ENCODE measurements at regions not wholly inside any gene's neighbourhood (a gene's known extent, or its start where the extent isn't known, plus 50 kb on each side); places are given as distances from the start of the nearest gene placed in this dataset.

DNA sequence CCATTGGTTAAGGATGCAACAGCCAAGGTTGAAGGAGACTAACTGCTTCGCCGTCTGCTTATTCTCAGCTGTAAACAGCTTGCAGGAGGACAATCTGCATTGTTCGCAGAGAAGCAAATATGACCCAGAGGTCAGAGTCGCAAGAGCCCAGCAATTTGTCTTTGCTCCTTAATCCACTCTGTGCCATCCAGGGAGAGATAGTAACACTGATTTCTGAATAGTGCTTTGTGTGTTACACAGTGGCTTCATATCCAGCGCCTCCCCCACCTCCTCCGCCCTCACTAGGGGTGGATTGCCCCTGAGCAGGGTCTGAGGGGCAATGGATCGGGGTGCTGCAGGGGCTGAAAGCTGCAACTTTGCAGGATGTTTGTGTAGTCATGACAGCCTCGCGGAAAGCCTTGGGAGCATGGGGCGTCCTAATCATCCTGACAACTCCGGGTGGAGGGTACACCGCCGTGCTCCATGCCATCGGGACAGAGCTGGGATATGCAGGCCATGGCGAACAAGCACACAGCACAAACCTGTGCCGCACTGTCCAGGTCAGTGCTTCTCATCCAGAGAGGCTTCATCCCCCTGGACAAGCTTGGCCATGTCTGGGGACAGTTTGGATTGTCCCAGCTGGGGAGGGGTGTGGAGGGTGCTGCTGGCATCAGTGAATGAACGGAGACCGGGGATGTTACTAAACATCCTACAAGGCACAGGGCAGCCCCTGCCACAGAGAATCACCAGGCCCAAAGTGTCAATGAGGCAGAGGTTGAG, 103.1 kb upstream of the INSIG1 start:
- H3K4me3 Mint-ChIP-seq, result no peak overlapping the region
- peaks cover 4 to 7% of the 10 kb centered on the region in 2 donors for H3K9me3 Mint-ChIP-seq
- H3K4me1 ChIP-seq (ENCODE audit: control insufficient read depth, insufficient read depth, low read length), result peaks cover 3% of the 10 kb centered on the region
- peaks cover 5% of the 10 kb centered on the region in 2 donors for H3K4me1 Mint-ChIP-seq
- H3K4me3 ChIP-seq (ENCODE audit: low read length), result no peak overlapping the region
- intact Hi-C loops (cut with micrococcal nuclease), result loop anchor here (5.0 kb wide), 2 partner anchors 103 to 267 kb away; partner anchors contain the start of gene INSIG1
- peaks cover 14 to 41% of the 10 kb centered on the region in 2 donors for H3K27me3 Mint-ChIP-seq (ENCODE audit: low read depth in 2 of 2)
- peaks cover 5% of the 10 kb centered on the region for H3K9me3 ChIP-seq (ENCODE audit: control insufficient read depth, insufficient read depth, low read length)
- WGBS (ENCODE audit: insufficient coverage), result 96% methylated on average over 18 of the region's 18 CpGs
- no peak for DNase-seq
- no peak overlapping the region for H3K27ac Mint-ChIP-seq
- no peak overlapping the region for H3K27ac ChIP-seq (ENCODE audit: low read length)
- H3K36me3 Mint-ChIP-seq, result peaks cover 11% of the 10 kb centered on the region
- TF ChIP-seq, protein P1, sequence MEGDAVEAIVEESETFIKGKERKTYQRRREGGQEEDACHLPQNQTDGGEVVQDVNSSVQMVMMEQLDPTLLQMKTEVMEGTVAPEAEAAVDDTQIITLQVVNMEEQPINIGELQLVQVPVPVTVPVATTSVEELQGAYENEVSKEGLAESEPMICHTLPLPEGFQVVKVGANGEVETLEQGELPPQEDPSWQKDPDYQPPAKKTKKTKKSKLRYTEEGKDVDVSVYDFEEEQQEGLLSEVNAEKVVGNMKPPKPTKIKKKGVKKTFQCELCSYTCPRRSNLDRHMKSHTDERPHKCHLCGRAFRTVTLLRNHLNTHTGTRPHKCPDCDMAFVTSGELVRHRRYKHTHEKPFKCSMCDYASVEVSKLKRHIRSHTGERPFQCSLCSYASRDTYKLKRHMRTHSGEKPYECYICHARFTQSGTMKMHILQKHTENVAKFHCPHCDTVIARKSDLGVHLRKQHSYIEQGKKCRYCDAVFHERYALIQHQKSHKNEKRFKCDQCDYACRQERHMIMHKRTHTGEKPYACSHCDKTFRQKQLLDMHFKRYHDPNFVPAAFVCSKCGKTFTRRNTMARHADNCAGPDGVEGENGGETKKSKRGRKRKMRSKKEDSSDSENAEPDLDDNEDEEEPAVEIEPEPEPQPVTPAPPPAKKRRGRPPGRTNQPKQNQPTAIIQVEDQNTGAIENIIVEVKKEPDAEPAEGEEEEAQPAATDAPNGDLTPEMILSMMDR (IDR thresholded peaks at IDR 0.05), result no peak
- H3K27me3 ChIP-seq (ENCODE audit: control insufficient read depth, insufficient read depth, low read length), result no peaks in the 10 kb centered on the region
- no peaks in the 10 kb centered on the region for H3K36me3 ChIP-seq (ENCODE audit: control insufficient read depth, insufficient read depth, low read length)
- no peak for ATAC-seq

DNA sequence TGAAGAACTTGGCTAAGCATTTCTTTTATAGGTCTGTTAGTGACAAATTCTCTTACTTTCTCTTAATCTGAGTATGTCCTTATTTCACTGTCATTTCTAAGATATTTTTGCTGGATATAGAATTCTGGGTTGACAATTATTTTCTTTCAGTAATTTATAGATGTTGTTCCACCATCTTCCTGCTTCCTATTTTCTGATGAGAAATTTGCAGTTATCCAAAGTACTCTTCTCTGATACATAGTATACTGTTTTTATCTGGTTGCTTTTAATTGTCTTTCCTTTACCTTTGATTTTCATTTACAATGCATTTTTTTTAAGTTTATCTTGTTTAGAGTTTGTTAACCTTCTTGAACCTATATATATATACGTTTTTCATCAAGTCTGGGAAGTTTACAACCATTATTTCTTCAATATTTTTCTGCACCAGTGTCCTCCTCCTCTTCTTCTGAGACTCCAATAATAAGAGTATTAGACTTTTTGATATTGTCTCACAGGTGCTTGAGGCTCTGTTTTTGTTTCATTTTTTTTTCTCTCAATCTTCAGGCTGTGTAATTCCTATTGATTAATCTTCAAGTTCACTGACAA, 101.6 kb upstream of the INSIG1 start:
- TF ChIP-seq, protein P1 (IDR thresholded peaks at IDR 0.05), result no peak
- WGBS (ENCODE audit: insufficient coverage), result no CpG with 5 or more reads among the region's 1 CpG
- Mint-ChIP-seq H3K36me3 (peaks cover 11% of the 10 kb centered on the region), H3K27me3 (ENCODE audit: low read depth in 2 of 2) (peaks cover 8 to 34% of the 10 kb centered on the region in 2 donors), H3K4me3 (no peak overlapping the region), H3K9me3 (peaks cover 4 to 7% of the 10 kb centered on the region in 2 donors), H3K4me1 (no peaks in the 10 kb centered on the region), H3K27ac (no peak overlapping the region)
- Histone ChIP-seq H3K9me3 (ENCODE audit: control insufficient read depth, insufficient read depth, low read length) (peaks cover 5% of the 10 kb centered on the region), H3K4me3 (ENCODE audit: low read length) (no peak overlapping the region), H3K27ac (ENCODE audit: low read length) (no peak overlapping the region), H3K4me1 (ENCODE audit: control insufficient read depth, insufficient read depth, low read length) (no peaks in the 10 kb centered on the region), H3K36me3 (ENCODE audit: control insufficient read depth, insufficient read depth, low read length) (no peaks in the 10 kb centered on the region), H3K27me3 (ENCODE audit: control insufficient read depth, insufficient read depth, low read length) (no peaks in the 10 kb centered on the region)
- ATAC-seq (no peak), DNase-seq (no peak)
- intact Hi-C loops (cut with micrococcal nuclease), result no loop called here

DNA sequence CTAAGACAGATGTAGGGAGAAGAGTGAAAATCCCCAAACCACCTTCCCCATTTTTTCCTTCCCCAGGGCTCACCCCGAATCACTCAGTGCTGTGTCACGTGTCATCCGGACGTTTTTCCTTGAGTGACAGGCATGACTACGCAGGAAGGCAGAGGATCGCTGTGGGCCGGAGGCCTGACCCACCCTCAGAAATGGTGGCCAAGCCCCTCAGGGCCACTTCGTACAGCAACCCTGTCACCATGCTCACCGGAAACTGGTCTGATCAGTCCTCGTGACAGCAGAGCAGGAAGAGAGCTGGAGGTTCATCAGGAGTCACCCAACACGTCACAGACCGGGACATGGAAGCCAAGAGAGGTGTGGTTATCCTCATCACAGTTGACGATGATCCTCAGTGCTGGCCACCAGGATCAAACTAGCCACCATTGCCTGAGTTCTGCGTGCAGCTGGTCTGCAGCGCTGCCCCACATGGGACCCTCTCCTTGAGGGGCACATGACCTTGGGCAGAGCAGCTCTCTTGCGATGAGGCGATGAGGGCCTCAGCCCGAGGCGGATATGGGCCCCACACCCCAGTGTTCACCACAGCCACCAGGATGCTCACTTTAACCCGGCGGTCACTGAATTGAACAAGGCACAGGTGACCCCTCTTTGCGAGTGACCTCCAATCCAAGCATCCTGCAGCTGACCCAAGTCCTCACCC, 99.3 kb upstream of the INSIG1 start:
- Histone ChIP-seq H3K27me3 (ENCODE audit: control insufficient read depth, insufficient read depth, low read length) (no peaks in the 10 kb centered on the region), H3K27ac (ENCODE audit: low read length) (no peak overlapping the region), H3K36me3 (ENCODE audit: control insufficient read depth, insufficient read depth, low read length) (no peaks in the 10 kb centered on the region), H3K4me1 (ENCODE audit: control insufficient read depth, insufficient read depth, low read length) (no peaks in the 10 kb centered on the region), H3K4me3 (ENCODE audit: low read length) (no peak overlapping the region), H3K9me3 (ENCODE audit: control insufficient read depth, insufficient read depth, low read length) (peaks cover 5% of the 10 kb centered on the region)
- ATAC-seq (no peak), DNase-seq (no peak)
- no peaks in the 10 kb centered on the region for H3K4me1 Mint-ChIP-seq
- peaks cover 0 to 19% of the 10 kb centered on the region in 2 donors for H3K27me3 Mint-ChIP-seq (ENCODE audit: low read depth in 2 of 2)
- peaks cover 11% of the 10 kb centered on the region for H3K36me3 Mint-ChIP-seq
- intact Hi-C loops (cut with micrococcal nuclease), result no loop called here
- H3K27ac Mint-ChIP-seq, result no peak overlapping the region
- TF ChIP-seq, protein P1 (IDR thresholded peaks at IDR 0.05), result no peak
- H3K9me3 Mint-ChIP-seq, result peaks cover 4 to 7% of the 10 kb centered on the region in 2 donors
- no peak overlapping the region for H3K4me3 Mint-ChIP-seq
- 82% methylated on average over 22 of the region's 22 CpGs for WGBS (ENCODE audit: insufficient coverage)

All from natural killer cell (primary cell).